ENCODE measurements at regions not wholly inside any gene's neighbourhood (a gene's known extent, or its start where the extent isn't known, plus 50 kb on each side); places are given as distances from the start of the nearest gene placed in this dataset.
"Not testable (repeated sequence)": the region's sequence is repeated elsewhere in the genome, so short reads cannot be mapped to it uniquely, and the experiment has no call there.

GRCh38 chr6:157751547-157752200, 71.4 kb upstream of the SNX9 start:
- Histone ChIP-seq H3K9ac (ENCODE audit: low read depth, low read length) (no peak overlapping the region), H3K36me3 (ENCODE audit: insufficient read depth, low read length) (no peaks in the 10 kb centered on the region), H3K4me1 (ENCODE audit: insufficient read depth, low read length) (peaks cover 25% of the 10 kb centered on the region), H3K9me3 (ENCODE audit: control insufficient read depth, insufficient read depth, low read length) (peaks cover 6% of the 10 kb centered on the region; the same call in 1 of the 2 replicates)

GRCh38 chr6:157752879-157753278, 70.2 kb upstream of the SNX9 start:
- H3K9me3 ChIP-seq (ENCODE audit: control insufficient read depth, insufficient read depth, low read length); H3K36me3 ChIP-seq (ENCODE audit: insufficient read depth, low read length); H3K9ac ChIP-seq (ENCODE audit: low read depth, low read length): not testable (repeated sequence)
- peaks cover 30% of the 10 kb centered on the region for H3K4me1 ChIP-seq (ENCODE audit: insufficient read depth, low read length)

- Histone ChIP-seq H3K9ac (ENCODE audit: low read depth, low read length) (no peak overlapping the region), H3K36me3 (ENCODE audit: insufficient read depth, low read length) (no peaks in the 10 kb centered on the region), H3K4me1 (ENCODE audit: insufficient read depth, low read length) (peaks cover 30% of the 10 kb centered on the region), H3K9me3 (ENCODE audit: control insufficient read depth, insufficient read depth, low read length) (no peaks in the 10 kb centered on the region)
Measured at GRCh38 chr6:157753291-157753690, 69.8 kb upstream of the SNX9 start.

- H3K9me3 ChIP-seq (ENCODE audit: control insufficient read depth, insufficient read depth, low read length); H3K36me3 ChIP-seq (ENCODE audit: insufficient read depth, low read length): not testable (repeated sequence)
Measured at GRCh38 chr6:157753801-157754200, 69.2 kb upstream of the SNX9 start.

GRCh38 chr6:157754351-157754750, 68.7 kb upstream of the SNX9 start:
- Histone ChIP-seq H3K4me1 (ENCODE audit: insufficient read depth, low read length) (peaks cover 30% of the 10 kb centered on the region), H3K36me3 (ENCODE audit: insufficient read depth, low read length) (no peaks in the 10 kb centered on the region), H3K9ac (ENCODE audit: low read depth, low read length) (no peak overlapping the region), H3K9me3 (ENCODE audit: control insufficient read depth, insufficient read depth, low read length) (no peaks in the 10 kb centered on the region)

More at GRCh38 chr6:157753801-157754200, 69.2 kb upstream of the SNX9 start:
- H3K4me1 ChIP-seq (ENCODE audit: insufficient read depth, low read length) = peaks cover 30% of the 10 kb centered on the region
- not testable (repeated sequence) for H3K9ac ChIP-seq (ENCODE audit: low read depth, low read length)

GRCh38 chr6:157755032-157755745, 67.9 kb upstream of the SNX9 start:
- Histone ChIP-seq H3K9me3 (ENCODE audit: control insufficient read depth, insufficient read depth, low read length) (no peaks in the 10 kb centered on the region), H3K4me1 (ENCODE audit: insufficient read depth, low read length) (peaks cover 31% of the 10 kb centered on the region), H3K36me3 (ENCODE audit: insufficient read depth, low read length) (no peaks in the 10 kb centered on the region), H3K9ac (ENCODE audit: low read depth, low read length) (no peak overlapping the region)

GRCh38 chr6:157755746-157756411, 67.2 kb upstream of the SNX9 start:
- Histone ChIP-seq H3K4me1 (ENCODE audit: insufficient read depth, low read length) (peaks cover 38% of the 10 kb centered on the region), H3K9me3 (ENCODE audit: control insufficient read depth, insufficient read depth, low read length) (no peaks in the 10 kb centered on the region), H3K36me3 (ENCODE audit: insufficient read depth, low read length) (no peaks in the 10 kb centered on the region), H3K9ac (ENCODE audit: low read depth, low read length) (no peak overlapping the region)

- H3K4me1 ChIP-seq (ENCODE audit: insufficient read depth, low read length) = peaks cover 48% of the 10 kb centered on the region
- no peaks in the 10 kb centered on the region for H3K36me3 ChIP-seq (ENCODE audit: insufficient read depth, low read length)
- no peak overlapping the region for H3K9ac ChIP-seq (ENCODE audit: low read depth, low read length)
Measured at GRCh38 chr6:157756708-157757429, 66.2 kb upstream of the SNX9 start.

GRCh38 chr6:157757430-157758403, 65.3 kb upstream of the SNX9 start:
- H3K9ac ChIP-seq (ENCODE audit: low read depth, low read length) = no peak overlapping the region
- H3K9me3 ChIP-seq (ENCODE audit: control insufficient read depth, insufficient read depth, low read length) = no peaks in the 10 kb centered on the region
- peaks cover 51% of the 10 kb centered on the region for H3K4me1 ChIP-seq (ENCODE audit: insufficient read depth, low read length)
- H3K36me3 ChIP-seq (ENCODE audit: insufficient read depth, low read length) = no peaks in the 10 kb centered on the region

More at GRCh38 chr6:157756708-157757429, 66.2 kb upstream of the SNX9 start:
- H3K9me3 ChIP-seq (ENCODE audit: control insufficient read depth, insufficient read depth, low read length) = no peaks in the 10 kb centered on the region

- H3K36me3 ChIP-seq (ENCODE audit: insufficient read depth, low read length) = no peaks in the 10 kb centered on the region
- no peaks in the 10 kb centered on the region for H3K9me3 ChIP-seq (ENCODE audit: control insufficient read depth, insufficient read depth, low read length)
- H3K4me1 ChIP-seq (ENCODE audit: insufficient read depth, low read length) = peaks cover 52% of the 10 kb centered on the region
- H3K9ac ChIP-seq (ENCODE audit: low read depth, low read length) = no peak overlapping the region
Measured at GRCh38 chr6:157758516-157759023, 64.5 kb upstream of the SNX9 start.

GRCh38 chr6:157759028-157759427, 64.0 kb upstream of the SNX9 start:
- Histone ChIP-seq H3K36me3 (ENCODE audit: insufficient read depth, low read length) (no peaks in the 10 kb centered on the region), H3K9ac (ENCODE audit: low read depth, low read length) (no peak overlapping the region), H3K4me1 (ENCODE audit: insufficient read depth, low read length) (peaks cover 52% of the 10 kb centered on the region), H3K9me3 (ENCODE audit: control insufficient read depth, insufficient read depth, low read length) (no peaks in the 10 kb centered on the region)

GRCh38 chr6:157760137-157760536, 62.9 kb upstream of the SNX9 start:
- no peaks in the 10 kb centered on the region for H3K36me3 ChIP-seq (ENCODE audit: insufficient read depth, low read length)
- no peaks in the 10 kb centered on the region for H3K9me3 ChIP-seq (ENCODE audit: control insufficient read depth, insufficient read depth, low read length)
- H3K4me1 ChIP-seq (ENCODE audit: insufficient read depth, low read length) = peaks cover 62% of the 10 kb centered on the region
- no peak overlapping the region for H3K9ac ChIP-seq (ENCODE audit: low read depth, low read length)

- Histone ChIP-seq H3K9me3 (ENCODE audit: control insufficient read depth, insufficient read depth, low read length) (no peaks in the 10 kb centered on the region), H3K36me3 (ENCODE audit: insufficient read depth, low read length) (no peaks in the 10 kb centered on the region), H3K9ac (ENCODE audit: low read depth, low read length) (no peak overlapping the region), H3K4me1 (ENCODE audit: insufficient read depth, low read length) (peaks cover 61% of the 10 kb centered on the region)
Measured at GRCh38 chr6:157760589-157761330, 62.3 kb upstream of the SNX9 start.
